SW480 (cell line): ENCODE measurements at regions not wholly inside any gene's neighbourhood (a gene's known extent, or its start where the extent isn't known, plus 50 kb on each side); places are given as distances from the start of the nearest gene placed in this dataset.

Source experiments
- DNase-seq: peaks from one replicate; pipeline ENCODE4 v3.0.0-alpha.2; 2016; ENCODE audit warnings: low spot score

GRCh38 chrX:67780694-67781109 lies 236.9 kb downstream of the AR start:
- peak; percentile 28 for DNase-seq

GRCh38 chrX:67781132-67781531 lies 237.3 kb downstream of the AR start:
- DNase-seq: no peak

- no peak for DNase-seq
Measured at GRCh38 chrX:67784712-67785111, 240.9 kb downstream of the AR start.

GRCh38 chrX:67787196-67787595 lies 243.4 kb downstream of the AR start:
- DNase-seq: no peak

- no peak for DNase-seq
Measured at GRCh38 chrX:67789536-67789935, 245.7 kb downstream of the AR start.
